ACHN (cell line): ENCODE measurements at regions not wholly inside any gene's neighbourhood (a gene's known extent, or its start where the extent isn't known, plus 50 kb on each side); places are given as distances from the start of the nearest gene placed in this dataset.

Source experiments
- DNase-seq: peaks from one replicate; pipeline ENCODE4 v3.0.0-alpha.2; 2015
- in situ Hi-C: cut with HindIII; loops from 2 replicates; pipeline ENCODE4 v1.10.0; 2017; ENCODE audit warnings: low sequenced_read_pairs, low pct_ligation_motif_present, low pct_unique_long_range_greater_than_20kb

GRCh38 chr2:104434318-104434792, 419.6 kb upstream of the POU3F3 start:
- in situ Hi-C loops, result loop anchor here (25.0 kb wide), 1 partner anchor 397 kb away; no protein-coding TSS in a partner anchor
- DNase-seq, result no peak

GRCh38 chr2:104434966-104435365, 418.9 kb upstream of the POU3F3 start:
- no peak for DNase-seq
- in situ Hi-C loops, result loop anchor here (25.0 kb wide), 1 partner anchor 398 kb away; no protein-coding TSS in a partner anchor

- in situ Hi-C loops, result loop anchor here (25.0 kb wide), 1 partner anchor 401 kb away; no protein-coding TSS in a partner anchor
- no peak for DNase-seq
These were observed 415.4 kb upstream of the POU3F3 start for GRCh38 chr2:104438481-104438880.

- in situ Hi-C loops, result loop anchor here (25.0 kb wide), 1 partner anchor 406 kb away; no protein-coding TSS in a partner anchor
- no peak for DNase-seq
These were observed 410.8 kb upstream of the POU3F3 start for GRCh38 chr2:104443145-104443544.

- DNase-seq, result peak; percentile 58
- in situ Hi-C loops, result loop anchor here (25.0 kb wide), 1 partner anchor 407 kb away; no protein-coding TSS in a partner anchor
These were observed 409.5 kb upstream of the POU3F3 start for GRCh38 chr2:104444392-104444791.

- in situ Hi-C loops, result loop anchor here (25.0 kb wide), 1 partner anchor 408 kb away; no protein-coding TSS in a partner anchor
- DNase-seq, result no peak
These were observed 409.0 kb upstream of the POU3F3 start for GRCh38 chr2:104444889-104445288.

GRCh38 chr2:104447831-104448434, 406.0 kb upstream of the POU3F3 start:
- in situ Hi-C loops, result loop anchor here (25.0 kb wide), 1 partner anchor 411 kb away; no protein-coding TSS in a partner anchor
- DNase-seq, result peak; percentile 58

- in situ Hi-C loops, result loop anchor here (25.0 kb wide), 1 partner anchor 412 kb away; no protein-coding TSS in a partner anchor
- no peak for DNase-seq
These were observed 405.1 kb upstream of the POU3F3 start for GRCh38 chr2:104448661-104449440.

- DNase-seq, result no peak
- in situ Hi-C loops, result no loop called here
These were observed 401.4 kb upstream of the POU3F3 start for GRCh38 chr2:104452558-104452957.

GRCh38 chr2:104462731-104463130, 391.2 kb upstream of the POU3F3 start:
- DNase-seq, result no peak
- in situ Hi-C loops, result no loop called here

- in situ Hi-C loops, result no loop called here
- no peak for DNase-seq
These were observed 387.9 kb upstream of the POU3F3 start for GRCh38 chr2:104465981-104466380.

GRCh38 chr2:104468846-104469245, 385.1 kb upstream of the POU3F3 start:
- in situ Hi-C loops, result no loop called here
- no peak for DNase-seq

- in situ Hi-C loops, result no loop called here
- DNase-seq, result no peak
These were observed 381.8 kb upstream of the POU3F3 start for GRCh38 chr2:104472076-104472475.

GRCh38 chr2:104473546-104473945, 380.4 kb upstream of the POU3F3 start:
- no peak for DNase-seq
- in situ Hi-C loops, result no loop called here

GRCh38 chr2:104474716-104475115, 379.2 kb upstream of the POU3F3 start:
- DNase-seq, result no peak
- in situ Hi-C loops, result no loop called here

- in situ Hi-C loops, result no loop called here
- DNase-seq, result no peak
These were observed 377.8 kb upstream of the POU3F3 start for GRCh38 chr2:104476075-104476474.

GRCh38 chr2:104476563-104476988, 377.3 kb upstream of the POU3F3 start:
- in situ Hi-C loops, result no loop called here
- DNase-seq, result no peak

GRCh38 chr2:104481341-104481740, 372.6 kb upstream of the POU3F3 start:
- DNase-seq, result no peak
- in situ Hi-C loops, result no loop called here

GRCh38 chr2:104487366-104487765, 366.5 kb upstream of the POU3F3 start:
- in situ Hi-C loops, result no loop called here
- DNase-seq, result no peak
